ENCODE measurements at regions not wholly inside any gene's neighbourhood (a gene's known extent, or its start where the extent isn't known, plus 50 kb on each side); places are given as distances from the start of the nearest gene placed in this dataset.

DNA sequence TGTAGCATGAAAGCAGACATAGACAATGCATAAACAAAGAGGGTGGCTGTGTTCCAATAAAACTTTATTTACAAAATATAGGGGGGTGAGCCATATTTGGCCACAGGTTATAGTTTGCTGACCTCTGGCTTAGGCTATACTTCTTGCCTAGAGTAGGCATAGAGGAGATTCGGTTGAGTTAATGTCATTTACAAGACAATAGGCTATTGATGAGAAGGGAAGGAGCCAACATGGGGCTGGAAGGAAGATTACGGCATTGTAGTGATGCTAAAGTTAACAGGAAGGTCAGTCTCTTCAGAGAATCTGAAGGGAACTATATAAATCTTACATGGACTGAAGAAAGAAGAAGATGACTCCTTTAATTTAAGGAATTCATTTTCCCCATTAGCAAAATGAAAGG, 463.5 kb downstream of the HTR7 start:
- Histone ChIP-seq H3K4me3 (ENCODE audit: insufficient read depth, low read depth, low read length) (no peak overlapping the region), H3K79me2 (ENCODE audit: insufficient read depth, low read length) (no peaks in the 10 kb centered on the region), H3K9ac (ENCODE audit: low read length) (no peak overlapping the region), H3K9me3 (ENCODE audit: insufficient read depth, low read depth, low read length) (no peaks in the 10 kb centered on the region), H3K27me3 (ENCODE audit: insufficient read depth, low read length) (no peaks in the 10 kb centered on the region), H3K36me3 (ENCODE audit: insufficient read depth, low read length) (no peaks in the 10 kb centered on the region), H3K4me2 (ENCODE audit: low read length) (no peak overlapping the region), H4K20me1 (ENCODE audit: insufficient read depth, low read length) (no peaks in the 10 kb centered on the region), H3K27ac (ENCODE audit: low read depth, low read length) (no peak overlapping the region), H3K4me1 (ENCODE audit: insufficient read depth, low read length) (no peaks in the 10 kb centered on the region), H2AFZ (ENCODE audit: low read depth, low read length) (no peak overlapping the region)
- DNase-seq (ENCODE audit: low read depth) (no peak), FAIRE-seq (no peak)
- no peaks in the 10 kb centered on the region for H3K36me3 Mint-ChIP-seq (ENCODE audit: low read depth, unreplicated experiment)
- H3K27me3 Mint-ChIP-seq (ENCODE audit: low read depth, unreplicated experiment) = no peaks in the 10 kb centered on the region
- no peak overlapping the region for H3K27ac Mint-ChIP-seq (ENCODE audit: unreplicated experiment)
- peaks cover 1% of the 10 kb centered on the region for H3K9me3 Mint-ChIP-seq (ENCODE audit: unreplicated experiment)
- H3K4me3 Mint-ChIP-seq (ENCODE audit: unreplicated experiment) = no peak overlapping the region
- no peaks in the 10 kb centered on the region for H3K4me1 Mint-ChIP-seq (ENCODE audit: low read depth, unreplicated experiment)
- TF ChIP-seq, protein P1, sequence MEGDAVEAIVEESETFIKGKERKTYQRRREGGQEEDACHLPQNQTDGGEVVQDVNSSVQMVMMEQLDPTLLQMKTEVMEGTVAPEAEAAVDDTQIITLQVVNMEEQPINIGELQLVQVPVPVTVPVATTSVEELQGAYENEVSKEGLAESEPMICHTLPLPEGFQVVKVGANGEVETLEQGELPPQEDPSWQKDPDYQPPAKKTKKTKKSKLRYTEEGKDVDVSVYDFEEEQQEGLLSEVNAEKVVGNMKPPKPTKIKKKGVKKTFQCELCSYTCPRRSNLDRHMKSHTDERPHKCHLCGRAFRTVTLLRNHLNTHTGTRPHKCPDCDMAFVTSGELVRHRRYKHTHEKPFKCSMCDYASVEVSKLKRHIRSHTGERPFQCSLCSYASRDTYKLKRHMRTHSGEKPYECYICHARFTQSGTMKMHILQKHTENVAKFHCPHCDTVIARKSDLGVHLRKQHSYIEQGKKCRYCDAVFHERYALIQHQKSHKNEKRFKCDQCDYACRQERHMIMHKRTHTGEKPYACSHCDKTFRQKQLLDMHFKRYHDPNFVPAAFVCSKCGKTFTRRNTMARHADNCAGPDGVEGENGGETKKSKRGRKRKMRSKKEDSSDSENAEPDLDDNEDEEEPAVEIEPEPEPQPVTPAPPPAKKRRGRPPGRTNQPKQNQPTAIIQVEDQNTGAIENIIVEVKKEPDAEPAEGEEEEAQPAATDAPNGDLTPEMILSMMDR (IDR thresholded peaks at IDR 0.05; ENCODE audit: insufficient read depth, low read depth, low read length) = no peak
- TF ChIP-seq EZH2 (IDR thresholded peaks at IDR 0.05; ENCODE audit: insufficient read depth, low read length) = no peak

DNA sequence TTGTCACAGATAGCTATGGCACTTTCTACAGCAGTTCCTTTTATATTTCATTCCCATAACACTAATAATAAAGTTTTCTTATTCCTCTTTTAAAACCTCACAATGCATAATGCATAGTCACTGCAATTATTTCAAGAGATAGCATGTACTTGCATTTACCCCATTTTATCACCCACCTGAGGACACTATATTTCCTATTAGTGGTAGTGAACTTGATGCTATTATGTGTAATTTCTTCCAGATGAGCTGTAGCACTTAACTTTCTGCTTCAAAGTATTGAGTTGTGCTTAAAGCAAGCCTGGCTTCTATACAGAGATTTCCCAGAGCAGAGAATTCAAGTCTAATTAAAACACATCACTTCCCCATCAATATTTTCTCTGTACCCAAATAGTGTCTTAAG, 461.1 kb downstream of the HTR7 start:
- H2AFZ ChIP-seq (ENCODE audit: low read depth, low read length) = no peak overlapping the region
- no peaks in the 10 kb centered on the region for H3K27me3 ChIP-seq (ENCODE audit: insufficient read depth, low read length)
- H3K4me2 ChIP-seq (ENCODE audit: low read length) = no peak overlapping the region
- no peaks in the 10 kb centered on the region for H3K36me3 Mint-ChIP-seq (ENCODE audit: low read depth, unreplicated experiment)
- no peaks in the 10 kb centered on the region for H3K9me3 Mint-ChIP-seq (ENCODE audit: unreplicated experiment)
- no peak overlapping the region for H3K4me3 ChIP-seq (ENCODE audit: insufficient read depth, low read depth, low read length)
- no peak overlapping the region for H3K27ac Mint-ChIP-seq (ENCODE audit: unreplicated experiment)
- H3K27me3 Mint-ChIP-seq (ENCODE audit: low read depth, unreplicated experiment) = no peaks in the 10 kb centered on the region
- no peaks in the 10 kb centered on the region for H3K79me2 ChIP-seq (ENCODE audit: insufficient read depth, low read length)
- no peak overlapping the region for H3K27ac ChIP-seq (ENCODE audit: low read depth, low read length)
- H3K4me1 ChIP-seq (ENCODE audit: insufficient read depth, low read length) = no peaks in the 10 kb centered on the region
- no peaks in the 10 kb centered on the region for H4K20me1 ChIP-seq (ENCODE audit: insufficient read depth, low read length)
- H3K9ac ChIP-seq (ENCODE audit: low read length) = no peak overlapping the region
- no peak for DNase-seq (ENCODE audit: low read depth)
- peaks cover 7% of the 10 kb centered on the region for H3K4me1 Mint-ChIP-seq (ENCODE audit: low read depth, unreplicated experiment)
- FAIRE-seq = no peak
- H3K4me3 Mint-ChIP-seq (ENCODE audit: unreplicated experiment) = no peak overlapping the region
- no peaks in the 10 kb centered on the region for H3K36me3 ChIP-seq (ENCODE audit: insufficient read depth, low read length)
- H3K9me3 ChIP-seq (ENCODE audit: insufficient read depth, low read depth, low read length) = no peaks in the 10 kb centered on the region
- TF ChIP-seq EZH2 (IDR thresholded peaks at IDR 0.05; ENCODE audit: insufficient read depth, low read length) = no peak
- TF ChIP-seq, protein P1 (IDR thresholded peaks at IDR 0.05; ENCODE audit: insufficient read depth, low read depth, low read length) = no peak

DNA sequence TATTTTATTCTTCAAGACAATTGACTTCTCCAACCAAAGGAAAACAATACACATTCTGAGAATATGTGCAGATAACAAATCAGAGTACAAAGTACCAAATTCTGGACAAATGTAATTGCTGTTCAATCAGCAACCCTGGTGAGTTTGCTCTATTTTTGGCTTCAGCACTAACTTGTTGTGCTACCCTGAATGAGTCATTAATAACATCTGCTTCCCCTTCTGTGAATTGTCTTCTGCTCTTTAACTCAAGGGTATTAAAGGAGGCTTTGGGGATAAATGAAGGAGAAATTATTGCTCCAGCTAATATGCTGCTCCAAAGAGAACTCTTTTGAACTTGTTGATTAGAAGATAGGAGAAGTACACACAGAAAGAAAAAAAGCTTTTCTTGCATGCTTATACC, 459.3 kb downstream of the HTR7 start:
- DNase-seq (ENCODE audit: low read depth) = peak; percentile 41
- no peak overlapping the region for H3K4me2 ChIP-seq (ENCODE audit: low read length)
- H3K4me3 Mint-ChIP-seq (ENCODE audit: unreplicated experiment) = no peak overlapping the region
- no peak overlapping the region for H3K27ac Mint-ChIP-seq (ENCODE audit: unreplicated experiment)
- H3K27me3 Mint-ChIP-seq (ENCODE audit: low read depth, unreplicated experiment) = no peaks in the 10 kb centered on the region
- H3K4me1 Mint-ChIP-seq (ENCODE audit: low read depth, unreplicated experiment) = peaks cover 7% of the 10 kb centered on the region
- H3K27ac ChIP-seq (ENCODE audit: low read depth, low read length) = no peak overlapping the region
- H3K36me3 ChIP-seq (ENCODE audit: insufficient read depth, low read length) = no peaks in the 10 kb centered on the region
- FAIRE-seq = no peak
- no peaks in the 10 kb centered on the region for H3K27me3 ChIP-seq (ENCODE audit: insufficient read depth, low read length)
- no peaks in the 10 kb centered on the region for H3K9me3 ChIP-seq (ENCODE audit: insufficient read depth, low read depth, low read length)
- H2AFZ ChIP-seq (ENCODE audit: low read depth, low read length) = no peak overlapping the region
- no peaks in the 10 kb centered on the region for H3K36me3 Mint-ChIP-seq (ENCODE audit: low read depth, unreplicated experiment)
- H3K4me3 ChIP-seq (ENCODE audit: insufficient read depth, low read depth, low read length) = no peak overlapping the region
- no peaks in the 10 kb centered on the region for H3K79me2 ChIP-seq (ENCODE audit: insufficient read depth, low read length)
- no peaks in the 10 kb centered on the region for H3K4me1 ChIP-seq (ENCODE audit: insufficient read depth, low read length)
- no peaks in the 10 kb centered on the region for H4K20me1 ChIP-seq (ENCODE audit: insufficient read depth, low read length)
- no peaks in the 10 kb centered on the region for H3K9me3 Mint-ChIP-seq (ENCODE audit: unreplicated experiment)
- TF ChIP-seq, protein P1 (IDR thresholded peaks at IDR 0.05; ENCODE audit: insufficient read depth, low read depth, low read length) = no peak
- TF ChIP-seq EZH2 (IDR thresholded peaks at IDR 0.05; ENCODE audit: insufficient read depth, low read length) = no peak
- H3K9ac ChIP-seq (ENCODE audit: low read length) = no peak overlapping the region
